Stimulated activated CD4-positive, alpha-beta T cell treated with anti-CD3 and anti-CD28 coated beads, Interleukin-2, amount 100 ng/mL, for 4 hours (primary cell): ENCODE measurements at regions not wholly inside any gene's neighbourhood (a gene's known extent, or its start where the extent isn't known, plus 50 kb on each side); places are given as distances from the start of the nearest gene placed in this dataset.

Experiments
- DNase-seq: peaks from one replicate; pipeline ENCODE4 v3.0.0-alpha.2; 2020; ENCODE audit warnings: low read depth

DNA sequence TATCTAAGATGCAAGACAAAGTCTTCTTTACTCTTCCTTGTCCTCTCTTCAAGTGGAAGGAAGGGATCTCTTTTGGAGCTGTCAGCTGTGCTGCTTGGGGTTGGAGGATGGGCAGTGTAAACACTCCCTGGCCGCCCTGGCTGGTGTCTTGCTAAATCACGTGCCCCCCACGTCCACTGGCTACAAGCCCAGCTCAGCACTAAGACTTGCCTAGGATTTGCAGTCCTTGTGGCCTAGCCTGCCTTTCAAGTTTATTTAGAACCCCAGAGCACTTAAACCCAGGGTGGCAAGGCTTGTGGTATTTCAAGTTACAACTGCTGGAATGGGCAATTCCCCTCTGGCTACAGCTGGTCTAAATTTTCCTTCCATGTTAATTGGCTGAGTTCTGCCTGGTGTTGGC lies 272.4 kb upstream of the MYO3A start:
- no peak for DNase-seq

DNA sequence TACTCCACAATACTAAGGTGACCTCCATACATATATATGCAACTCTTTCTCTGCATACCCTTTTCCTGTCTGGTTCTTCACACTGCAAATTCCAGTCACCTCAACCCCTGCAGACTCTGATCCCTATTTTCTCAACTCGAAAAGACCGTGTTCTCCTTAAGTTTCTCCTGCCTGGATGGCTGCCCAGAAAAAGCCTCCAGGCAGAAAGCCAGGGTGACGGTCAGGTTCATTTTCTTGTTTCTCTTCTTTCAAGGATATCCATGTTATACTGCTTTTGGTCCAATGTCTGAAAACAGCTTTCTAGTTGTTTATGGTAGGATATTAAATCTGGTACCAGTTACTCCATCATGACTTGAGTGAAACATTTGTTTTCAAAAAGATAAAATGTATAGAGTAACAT lies 267.8 kb upstream of the MYO3A start:
- no peak for DNase-seq

DNA sequence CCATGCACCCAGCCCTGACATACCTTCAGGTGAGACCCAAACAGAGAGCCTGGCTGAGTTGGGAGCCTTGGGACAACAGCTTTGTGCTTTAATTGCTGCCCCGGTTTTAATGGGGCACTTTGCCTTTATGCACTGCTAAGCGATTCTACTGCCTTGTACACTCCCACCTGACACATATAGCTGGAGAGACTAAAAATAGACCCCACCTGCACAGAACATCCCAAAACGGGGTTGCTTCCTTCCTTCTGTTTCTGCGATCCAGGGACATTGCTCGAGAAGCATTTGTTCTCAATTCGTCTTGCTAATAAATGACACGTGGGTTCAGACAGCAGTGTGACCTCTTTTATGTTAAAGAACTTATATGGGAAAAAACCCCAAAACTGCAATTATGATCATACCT lies 258.8 kb upstream of the MYO3A start:
- DNase-seq, result no peak

DNA sequence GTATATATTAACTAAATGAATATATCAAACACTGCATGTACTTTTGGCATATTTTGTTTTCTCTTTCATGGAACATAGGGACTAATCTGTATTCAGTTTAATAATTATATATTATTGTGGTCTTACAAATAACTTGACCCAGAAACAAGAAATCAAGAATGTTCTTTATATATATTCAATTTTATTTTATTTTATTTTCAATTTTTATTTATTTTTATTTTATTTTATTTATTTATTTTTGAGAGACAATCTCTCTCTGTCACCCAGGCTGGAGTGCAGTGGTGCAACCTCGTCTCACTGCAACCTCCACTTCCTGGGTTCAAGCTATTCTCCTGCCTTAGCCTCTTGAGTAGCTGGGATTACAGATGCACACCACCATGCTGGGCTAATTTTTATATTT lies 258.4 kb upstream of the MYO3A start:
- no peak for DNase-seq

DNA sequence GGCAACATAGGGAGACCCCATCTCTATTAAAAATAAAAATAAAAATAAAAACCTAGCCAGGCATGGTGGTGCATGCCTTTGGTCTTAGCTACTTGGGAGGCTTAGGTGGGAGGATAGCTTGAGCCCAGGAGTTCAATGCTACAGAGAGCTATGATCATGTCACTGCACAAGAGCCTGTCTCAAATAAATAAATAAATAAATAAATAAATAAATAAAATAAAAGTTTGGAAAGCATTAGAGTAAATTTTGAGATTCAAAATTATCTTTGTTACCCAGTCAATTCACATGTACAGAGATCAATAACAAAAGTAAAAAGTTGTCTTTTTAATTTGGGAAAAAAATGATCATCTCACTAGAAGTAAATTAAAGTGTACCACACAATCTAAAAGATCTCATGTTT lies 255.8 kb upstream of the MYO3A start:
- DNase-seq, result no peak

DNA sequence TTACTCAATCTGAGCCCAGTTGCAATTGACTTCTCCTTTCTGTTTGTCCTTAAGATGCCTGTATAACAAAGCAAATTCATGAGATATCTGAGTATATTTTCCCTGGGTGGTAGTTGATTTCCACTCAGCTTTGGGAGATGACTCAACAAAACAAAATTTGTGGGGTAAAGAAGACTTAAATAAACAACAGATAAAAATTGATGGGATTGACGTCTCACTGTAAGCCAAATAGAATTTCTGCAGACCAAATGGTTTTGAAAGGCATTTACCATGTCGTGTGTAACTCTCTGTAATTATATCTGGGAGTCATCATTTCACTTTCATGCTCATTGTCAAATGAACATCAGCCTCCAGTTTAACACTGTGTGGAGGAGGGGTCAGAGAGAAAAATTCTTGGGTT lies 255.4 kb upstream of the MYO3A start:
- no peak for DNase-seq

DNA sequence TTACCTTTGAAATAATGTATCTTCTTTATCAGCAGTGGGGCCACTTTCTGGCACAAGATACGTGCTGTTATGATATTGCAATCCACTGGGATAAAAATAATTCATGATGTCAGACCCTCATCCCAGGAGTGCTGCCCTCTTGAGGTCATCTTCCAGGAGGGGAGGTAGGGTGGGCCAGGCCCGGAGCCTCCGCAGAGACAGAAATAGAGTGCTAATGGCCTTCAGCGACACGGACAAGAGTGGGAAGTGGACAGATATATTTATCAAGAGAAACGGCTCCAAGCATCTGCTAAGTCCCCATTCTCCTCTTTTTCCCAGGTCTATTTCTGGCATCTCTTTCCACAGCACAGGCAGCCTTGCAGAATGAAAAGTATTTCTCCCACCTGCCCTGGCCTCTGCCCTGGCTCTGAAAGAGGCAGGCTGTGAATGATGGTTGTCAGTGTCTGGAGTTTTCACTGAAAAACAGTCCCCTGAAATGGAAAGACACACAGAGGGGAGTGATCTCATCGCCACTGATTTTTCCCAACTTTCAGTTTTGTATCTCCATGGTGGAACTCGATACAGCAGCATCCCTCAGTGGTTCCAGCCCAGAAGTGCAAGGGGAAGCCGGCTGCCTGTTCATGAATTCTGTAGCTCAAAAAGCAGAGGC lies 251.7 kb upstream of the MYO3A start:
- DNase-seq, result no peak

DNA sequence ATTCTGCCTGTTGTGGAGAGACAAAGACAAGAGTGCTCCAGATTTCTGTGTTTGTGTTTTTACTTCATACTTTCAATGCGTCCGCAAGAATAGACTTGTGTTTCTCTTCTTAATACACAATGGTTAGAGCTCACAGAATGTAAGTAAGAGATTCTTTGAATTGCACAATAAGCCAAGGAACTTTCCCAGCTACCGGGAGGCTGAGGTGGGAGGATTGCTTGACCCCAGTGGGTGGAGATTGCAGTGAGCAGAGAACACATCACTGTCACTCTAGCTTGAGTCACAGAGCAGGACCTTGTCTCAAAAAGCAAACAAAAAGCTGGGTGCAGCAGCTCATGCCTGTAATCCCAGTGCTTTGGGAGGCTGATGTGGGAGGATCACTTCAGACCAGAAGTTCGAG lies 250.7 kb upstream of the MYO3A start:
- DNase-seq, result no peak

DNA sequence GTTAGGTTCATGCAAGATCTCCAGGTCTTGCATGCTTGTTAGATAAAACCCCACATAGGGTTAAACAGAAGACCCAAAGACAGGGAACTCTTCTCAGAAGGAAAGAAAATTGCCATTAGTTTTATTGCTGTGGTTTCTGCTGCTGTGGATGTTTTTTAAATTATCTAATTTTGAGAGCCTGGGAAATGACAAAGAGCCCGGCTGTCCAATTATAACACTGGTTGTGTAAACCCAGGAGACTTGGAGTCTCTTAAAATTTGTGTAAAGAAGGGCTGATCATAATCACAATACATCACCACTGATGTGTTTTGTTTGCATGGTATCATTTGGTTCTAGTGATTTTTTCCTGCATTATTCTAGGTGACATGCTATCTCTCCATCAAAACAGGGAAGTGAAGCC lies 246.5 kb upstream of the MYO3A start:
- DNase-seq, result no peak

DNA sequence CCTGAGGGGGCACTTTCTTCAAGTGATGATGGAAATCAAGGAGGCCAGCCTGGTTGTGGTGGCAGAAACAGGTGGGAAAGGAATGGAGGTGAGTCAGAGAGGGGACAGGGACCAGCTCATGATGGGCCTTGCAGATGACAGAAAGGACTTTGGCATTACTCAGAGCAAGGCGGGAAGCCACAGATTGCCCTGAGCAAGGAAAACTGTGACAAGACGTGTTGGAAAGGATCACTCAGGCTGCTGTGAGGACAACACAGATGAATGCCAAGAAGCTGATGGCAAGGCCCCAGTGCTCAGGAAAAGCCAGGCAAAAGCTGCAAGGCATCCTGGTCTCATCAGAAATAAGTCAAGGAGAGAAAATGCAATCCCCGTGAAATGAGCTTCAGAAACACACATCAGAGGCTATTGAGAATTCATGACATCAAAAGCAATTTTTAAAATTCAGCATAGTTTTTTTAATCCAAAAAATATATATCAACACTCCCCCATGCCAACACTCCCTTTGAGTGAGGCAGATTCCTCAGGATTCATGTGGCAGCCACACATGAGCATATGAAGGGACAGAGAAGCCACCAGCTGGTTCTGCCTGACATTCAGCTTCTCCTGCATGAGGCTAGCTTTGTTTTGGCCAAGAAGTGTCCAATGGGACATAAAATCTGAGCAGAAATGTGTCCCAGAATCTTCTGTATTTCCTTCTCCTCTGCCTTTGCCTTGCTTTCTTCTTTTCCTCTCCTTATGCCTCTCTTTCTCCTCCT lies 244.5 kb upstream of the MYO3A start:
- DNase-seq, result no peak

DNA sequence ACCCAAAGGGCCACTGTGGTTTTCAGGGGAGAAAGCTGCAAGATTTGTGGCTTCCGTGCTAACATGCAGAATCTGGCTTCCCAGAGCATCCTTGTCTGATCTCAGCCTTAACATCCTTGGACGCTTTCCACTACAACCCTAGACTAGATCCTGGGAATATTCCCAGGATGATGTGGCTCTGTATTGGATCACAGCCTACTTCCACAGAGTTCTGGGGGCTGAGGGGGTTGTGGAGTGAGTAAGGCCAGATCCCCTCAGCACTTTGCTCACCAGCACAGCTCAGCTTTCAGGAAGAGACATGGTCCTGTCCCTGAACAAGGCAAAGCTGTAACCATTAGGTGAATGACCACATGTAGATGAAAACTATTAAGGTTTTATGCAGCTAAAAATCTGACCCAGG lies 241.3 kb upstream of the MYO3A start:
- DNase-seq, result no peak

DNA sequence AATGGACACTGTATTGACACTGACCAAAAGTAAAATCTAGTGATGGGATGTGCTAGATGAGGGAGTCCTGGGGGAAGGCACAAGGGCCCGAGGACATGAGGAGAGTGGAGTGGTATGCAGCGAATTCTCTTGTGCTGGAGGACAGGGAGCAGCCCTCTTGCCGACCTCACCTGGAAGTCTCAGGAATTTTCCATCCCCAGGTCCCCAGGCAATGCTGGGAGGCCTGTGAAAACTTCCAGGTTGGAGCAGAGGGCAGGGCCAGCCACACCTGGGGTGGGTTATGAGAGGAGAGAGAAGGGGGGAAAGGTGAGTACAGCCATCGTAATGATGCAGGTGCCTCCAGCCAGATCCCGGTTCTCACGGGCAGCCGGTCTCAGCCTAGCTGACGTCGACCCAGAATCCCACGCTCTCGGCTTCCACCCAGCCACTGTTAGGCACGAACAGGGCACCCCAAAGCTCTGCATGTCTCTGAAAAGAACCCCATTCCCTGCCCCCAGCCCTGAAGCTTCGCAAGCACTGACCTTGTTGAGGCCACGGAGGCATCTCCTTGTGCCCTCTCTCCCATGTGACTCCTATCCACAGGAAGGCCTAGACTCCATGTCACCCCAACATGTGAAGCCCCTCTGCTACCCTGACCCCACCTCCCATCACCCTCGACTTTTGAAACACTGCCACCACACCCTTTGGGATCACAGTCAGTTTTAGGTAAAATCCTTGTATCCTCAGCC lies 239.7 kb upstream of the MYO3A start:
- DNase-seq, result no peak

DNA sequence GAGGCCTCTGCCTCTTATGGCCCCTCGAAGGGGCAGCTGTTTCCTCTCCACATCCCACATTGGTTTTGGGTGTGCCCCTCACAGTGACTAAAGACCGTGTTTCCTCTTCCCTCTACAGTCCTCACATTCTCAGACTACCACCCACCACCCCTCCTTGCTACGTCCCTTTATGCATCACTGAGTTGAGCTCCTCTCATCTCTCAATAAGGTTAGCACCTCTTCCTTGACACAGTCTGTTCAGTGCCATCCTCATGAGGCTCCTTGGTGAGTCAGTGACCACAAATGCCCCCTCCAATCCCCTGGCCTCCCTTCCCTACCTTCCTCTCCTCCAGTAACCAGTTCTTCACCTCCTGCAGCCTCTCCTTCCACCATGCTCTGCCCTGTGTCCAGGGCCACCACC lies 239.1 kb upstream of the MYO3A start:
- DNase-seq, result no peak

DNA sequence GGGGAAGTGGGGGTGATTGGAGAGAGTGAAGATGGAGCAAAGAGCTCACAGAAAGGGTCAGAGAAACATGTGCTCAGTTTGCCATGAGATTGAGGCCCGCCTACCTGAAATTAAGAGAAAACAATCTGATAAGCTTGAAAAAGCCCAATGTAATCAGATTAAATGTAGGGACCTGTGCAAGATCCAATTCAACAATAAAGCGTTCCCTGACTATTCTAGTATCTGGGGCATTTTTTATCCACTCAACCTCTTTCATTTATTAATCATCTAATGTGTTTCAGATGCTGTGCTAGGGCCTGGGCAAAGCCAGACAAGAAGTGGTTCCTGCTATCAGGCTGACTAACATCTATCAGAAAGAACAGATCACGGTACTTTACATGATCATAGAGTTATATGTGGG lies 238.4 kb upstream of the MYO3A start:
- no peak for DNase-seq

DNA sequence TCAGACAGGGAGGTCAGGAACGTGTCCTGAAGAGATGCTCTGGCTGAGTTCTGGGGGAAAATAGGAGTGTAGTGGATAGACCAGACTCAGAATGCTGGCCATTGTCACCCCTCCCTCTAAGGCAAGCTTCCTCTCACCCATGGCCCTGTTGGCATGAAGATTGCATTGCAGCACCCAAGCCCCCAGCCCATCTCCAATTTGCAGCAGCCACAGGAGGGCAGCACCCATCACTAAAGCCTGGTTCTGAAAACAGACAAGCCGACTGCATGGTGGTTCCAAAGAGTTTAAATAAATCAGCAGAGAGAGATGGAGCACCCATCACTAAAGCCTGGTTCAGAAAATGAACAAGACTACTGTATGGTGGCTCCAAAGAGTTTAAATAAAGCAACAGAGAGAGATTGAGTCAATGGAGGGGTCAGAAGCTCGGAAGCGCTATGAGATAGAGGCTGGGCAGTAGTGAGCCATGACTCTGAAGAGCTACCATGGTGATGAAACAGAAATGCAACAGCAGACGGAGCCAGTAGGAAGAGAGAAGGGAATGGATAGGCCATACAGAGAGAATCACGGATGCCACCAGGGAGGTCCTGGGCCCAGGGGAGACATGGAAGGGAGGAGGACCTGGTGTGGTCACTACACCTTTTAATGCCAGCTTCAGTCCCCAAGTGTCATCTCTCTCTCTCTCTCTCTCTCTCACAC lies 237.9 kb upstream of the MYO3A start:
- DNase-seq, result no peak

DNA sequence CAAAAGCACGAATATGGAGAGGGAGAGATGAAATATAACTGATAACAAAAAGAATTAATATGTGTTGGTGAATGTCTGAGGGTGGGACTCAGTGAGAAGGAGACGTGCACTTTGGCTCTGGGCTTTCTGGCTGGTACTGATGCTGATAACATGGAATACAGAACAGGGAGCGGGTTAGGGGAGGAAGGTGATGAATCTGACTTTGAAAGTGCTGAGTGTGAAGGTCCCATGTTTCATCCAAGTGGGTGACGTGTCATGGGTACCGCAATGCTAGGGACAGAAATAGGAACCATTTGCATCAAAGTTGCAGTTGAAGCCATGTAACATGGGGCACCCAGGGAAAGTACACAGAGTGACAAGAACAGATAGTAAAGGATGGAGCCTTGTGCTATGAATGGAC lies 236.6 kb upstream of the MYO3A start:
- no peak for DNase-seq

DNA sequence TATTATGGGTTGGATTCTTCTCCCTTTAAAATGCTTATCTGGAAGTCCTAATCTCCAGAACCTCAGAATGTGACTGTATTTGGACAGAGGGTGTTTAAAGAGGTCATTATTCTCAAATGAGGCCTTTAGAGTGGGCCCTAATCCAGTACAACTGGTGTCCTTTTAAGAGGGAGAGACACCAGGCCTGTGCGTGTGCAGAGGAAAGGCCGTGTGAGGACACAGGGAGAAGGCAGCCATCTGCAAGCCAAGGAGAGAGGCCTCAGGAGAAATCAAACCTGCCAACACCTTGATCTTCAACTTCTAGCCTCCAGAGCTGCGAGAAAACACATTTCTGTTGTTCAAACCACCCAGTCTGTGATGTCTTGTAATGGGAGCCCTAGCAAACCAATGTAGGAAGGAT lies 235.4 kb upstream of the MYO3A start:
- DNase-seq, result no peak

DNA sequence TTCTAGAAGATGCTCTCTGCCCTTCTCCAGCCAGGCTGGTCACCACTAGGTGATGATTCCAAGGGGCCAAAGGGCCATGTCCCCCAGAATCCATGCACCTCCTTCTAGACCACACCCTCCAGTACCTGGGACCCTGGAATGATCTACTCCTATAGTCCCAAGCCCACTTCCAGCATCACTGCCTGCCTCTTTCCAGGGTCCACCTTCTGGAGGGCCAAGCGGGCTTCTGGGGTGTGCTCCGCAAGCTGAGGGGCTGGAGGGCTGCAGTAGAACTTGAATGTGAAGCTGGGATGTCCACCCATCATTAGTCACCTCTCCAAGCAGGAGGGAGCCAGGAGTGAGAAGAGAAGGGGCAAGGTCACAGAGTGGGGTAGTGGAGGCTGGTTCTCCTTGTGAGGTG lies 234.4 kb upstream of the MYO3A start:
- DNase-seq, result no peak

DNA sequence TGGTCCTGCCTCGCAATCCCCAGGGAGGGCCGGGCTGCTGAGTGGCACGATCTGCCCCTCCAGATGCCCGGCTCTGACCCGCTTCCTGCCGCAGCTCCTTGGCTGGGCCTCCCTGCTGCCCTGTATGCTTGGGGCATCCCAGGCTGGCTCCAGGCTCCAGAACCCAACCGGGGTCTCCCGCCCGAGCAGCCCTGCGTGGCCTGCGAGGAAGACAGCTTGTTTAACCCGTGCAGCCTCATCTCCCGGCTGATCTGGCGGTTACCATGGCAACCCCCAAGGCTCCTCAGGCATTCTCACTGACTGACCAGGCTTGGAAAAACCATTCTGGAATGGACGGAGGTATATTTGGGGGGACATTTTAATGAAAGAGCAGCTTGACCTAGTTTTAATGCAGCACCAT lies 232.4 kb upstream of the MYO3A start:
- no peak for DNase-seq

DNA sequence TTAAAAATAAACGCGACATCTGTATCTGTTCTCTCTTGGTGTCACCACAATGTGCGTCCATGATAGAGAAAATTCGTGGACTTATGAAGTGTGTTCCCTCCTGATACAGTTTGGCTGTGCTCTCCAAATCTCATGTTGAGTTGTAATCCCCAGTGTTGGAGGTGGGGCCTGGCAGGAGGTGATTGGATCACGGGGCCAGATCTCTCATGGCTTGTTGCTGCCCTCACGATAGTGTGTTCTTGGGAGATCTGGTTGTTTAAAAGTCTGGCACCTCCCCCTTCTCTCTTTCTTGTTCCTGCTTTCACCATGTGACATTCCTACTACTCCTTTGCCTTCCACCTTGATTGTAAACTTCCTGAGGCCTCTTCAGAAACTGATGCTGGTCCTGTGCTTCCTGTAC lies 229.4 kb upstream of the MYO3A start:
- DNase-seq, result no peak

DNA sequence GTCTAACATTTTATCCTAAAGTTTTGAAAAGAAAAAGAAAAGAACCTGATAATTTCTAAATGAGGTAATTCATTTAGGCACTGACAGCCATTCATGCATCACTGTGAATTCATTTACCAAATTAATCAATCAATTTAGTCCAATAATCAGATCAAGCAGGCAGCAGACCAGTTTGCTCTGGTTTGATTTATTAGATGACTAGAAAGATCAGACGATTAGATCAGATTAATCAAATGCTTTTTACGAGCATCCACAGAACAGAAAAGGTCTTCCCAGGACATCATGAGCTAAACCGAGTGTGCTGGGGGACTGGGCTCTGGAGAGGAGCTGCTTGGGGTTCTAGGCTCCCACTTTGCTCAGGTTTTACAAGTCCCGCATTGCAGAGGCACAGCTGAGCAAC lies 226.5 kb upstream of the MYO3A start:
- DNase-seq, result no peak

DNA sequence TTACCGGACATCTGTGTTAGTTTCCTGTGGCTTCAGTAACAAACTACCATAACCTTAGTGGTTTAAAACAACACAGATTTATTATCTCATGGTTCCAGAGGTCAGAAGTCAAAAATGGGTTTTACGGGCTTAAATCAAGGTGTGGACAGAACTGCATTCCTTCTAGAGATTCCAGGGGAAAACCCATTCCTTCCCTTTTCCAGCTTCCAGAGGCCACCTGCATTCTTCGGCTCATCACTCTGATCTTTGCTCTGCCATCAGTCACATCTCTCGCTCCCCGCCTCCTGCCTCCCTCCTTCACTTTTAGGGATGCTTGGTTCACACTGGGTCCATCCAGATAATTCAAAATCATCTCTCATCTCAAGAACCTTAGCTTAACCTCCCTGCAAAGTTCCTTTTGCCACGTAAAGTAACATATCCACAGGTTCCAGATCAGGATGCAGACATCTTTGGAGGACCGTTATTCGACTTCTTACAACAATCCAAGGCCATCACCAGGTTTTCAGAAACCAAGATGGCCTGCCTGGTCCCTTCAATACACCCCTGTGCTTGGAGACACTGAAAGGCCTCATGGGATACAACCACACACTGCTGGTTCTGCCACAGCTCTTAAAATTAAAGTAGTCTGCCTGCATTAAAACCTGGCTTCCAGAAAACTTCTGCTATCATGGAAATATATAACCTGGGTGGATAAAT lies 225.9 kb upstream of the MYO3A start:
- no peak for DNase-seq
